H9 (cell line): ENCODE measurements at regions not wholly inside any gene's neighbourhood (a gene's known extent, or its start where the extent isn't known, plus 50 kb on each side); places are given as distances from the start of the nearest gene placed in this dataset.

Experiments
- DNase-seq: peaks from one replicate; pipeline ENCODE4 v3.0.0-alpha.2; 2017
- H2AFZ ChIP-seq: one replicate; pipeline ENCODE4 v1.6.1; 2013; ENCODE audit warnings: mild to moderate bottlenecking, low read length, control low read depth, moderate library complexity
- H2AK5ac ChIP-seq: 2 replicates; pipeline ENCODE4 v1.6.1; 2013; ENCODE audit warnings: low read length, control low read depth, mixed read lengths; ENCODE audit not compliant: insufficient read length
- H2BK120ac ChIP-seq: one replicate; pipeline ENCODE4 v1.6.1; 2013; ENCODE audit warnings: low read depth, mild to moderate bottlenecking, low read length, control low read depth, inconsistent platforms; ENCODE audit not compliant: poor library complexity, severe bottlenecking
- H2BK12ac ChIP-seq: 2 replicates; pipeline ENCODE4 v1.6.1; 2013; ENCODE audit warnings: low read length, control low read depth, mixed read lengths, low read depth; ENCODE audit not compliant: insufficient read length
- H2BK15ac ChIP-seq: 2 replicates; pipeline ENCODE4 v1.6.1; 2013; ENCODE audit warnings: low read depth, low read length, control low read depth
- H2BK20ac ChIP-seq: one replicate; pipeline ENCODE4 v1.6.1; 2013; ENCODE audit warnings: low read depth, mild to moderate bottlenecking, low read length, control low read depth, inconsistent platforms; ENCODE audit not compliant: poor library complexity, severe bottlenecking
- H2BK5ac ChIP-seq: 2 replicates; pipeline ENCODE4 v1.6.1; 2013; ENCODE audit warnings: low read length, control low read depth, mixed read lengths; ENCODE audit not compliant: insufficient read length
- H3K14ac ChIP-seq: 2 replicates; pipeline ENCODE4 v1.6.1; 2013; ENCODE audit warnings: low read length, control low read depth; ENCODE audit not compliant: insufficient read depth
- H3K18ac ChIP-seq: 2 replicates; pipeline ENCODE4 v1.6.1; 2013; ENCODE audit warnings: low read depth, mild to moderate bottlenecking, mixed read lengths, low read length, control low read depth; ENCODE audit not compliant: insufficient read length
- H3K23ac ChIP-seq: 2 replicates; pipeline ENCODE4 v1.6.1; 2013; ENCODE audit warnings: low read length, control low read depth, mixed read lengths, low read depth; ENCODE audit not compliant: insufficient read length
- H3K23me2 ChIP-seq: 2 replicates; pipeline ENCODE4 v1.6.1; 2013; ENCODE audit warnings: low read depth, mild to moderate bottlenecking, mixed read lengths, low read length, control low read depth; ENCODE audit not compliant: insufficient read length, poor library complexity, severe bottlenecking
- H3K27ac ChIP-seq: 2 replicates; pipeline ENCODE4 v1.5.1; 2013; ENCODE audit warnings: low read length, control low read depth, mixed read lengths, low read depth; ENCODE audit not compliant: insufficient read length
- H3K27me3 ChIP-seq: 2 replicates; pipeline ENCODE4 v1.6.1; 2013; ENCODE audit warnings: low read length, control low read depth, inconsistent platforms; ENCODE audit not compliant: insufficient read depth
- H3K4ac ChIP-seq: 2 replicates; pipeline ENCODE4 v1.6.1; 2013; ENCODE audit warnings: low read depth, mild to moderate bottlenecking, control low read depth, inconsistent platforms, low read length, moderate library complexity
- H3K4me1 ChIP-seq: 2 replicates; pipeline ENCODE4 v1.6.1; 2013; ENCODE audit warnings: low read length, control low read depth, inconsistent platforms; ENCODE audit not compliant: insufficient read depth
- H3K4me2 ChIP-seq: 2 replicates; pipeline ENCODE4 v1.6.1; 2013; ENCODE audit warnings: low read length, control low read depth, mixed read lengths; ENCODE audit not compliant: insufficient read length, insufficient read depth
- H3K56ac ChIP-seq: 2 replicates; pipeline ENCODE4 v1.6.1; 2013; ENCODE audit warnings: low read depth, mild to moderate bottlenecking, mixed read lengths, low read length, control low read depth; ENCODE audit not compliant: insufficient read length
- H3K79me1 ChIP-seq: 2 replicates; pipeline ENCODE4 v1.6.1; 2013; ENCODE audit warnings: low read depth, mild to moderate bottlenecking, moderate library complexity, low read length, control low read depth, inconsistent platforms; ENCODE audit not compliant: insufficient read depth, poor library complexity, severe bottlenecking
- H3K79me2 ChIP-seq: 2 replicates; pipeline ENCODE4 v1.6.1; 2013; ENCODE audit warnings: low read length, control low read depth, inconsistent platforms; ENCODE audit not compliant: insufficient read depth
- H3K9ac ChIP-seq: 2 replicates; pipeline ENCODE4 v1.6.1; 2013; ENCODE audit warnings: low read length, control low read depth, mixed read lengths; ENCODE audit not compliant: insufficient read length; ENCODE audit errors: extremely low read depth
- H3K9me3 ChIP-seq: one replicate; pipeline ENCODE4 v1.6.1; 2013; ENCODE audit warnings: low read depth, low read length, inconsistent platforms; ENCODE audit not compliant: control insufficient read depth
- H3T11ph ChIP-seq: one replicate; pipeline ENCODE4 v1.6.1; 2013; ENCODE audit warnings: mild to moderate bottlenecking, low read length, control low read depth, inconsistent platforms
- H4K20me1 ChIP-seq: one replicate; pipeline ENCODE4 v1.6.1; 2013; ENCODE audit not compliant: control insufficient read depth, insufficient read length, insufficient read depth
- H4K5ac ChIP-seq: 2 replicates; pipeline ENCODE4 v1.6.1; 2013; ENCODE audit warnings: low read depth, mild to moderate bottlenecking, mixed read lengths, low read length, control low read depth; ENCODE audit not compliant: insufficient read length
- H4K8ac ChIP-seq: replicated peaks from 2 replicates; pipeline ENCODE4 v1.6.1; 2013; ENCODE audit warnings: low read length, control low read depth, mixed read lengths, low read depth; ENCODE audit not compliant: insufficient read length
- H4K91ac ChIP-seq: 2 replicates; pipeline ENCODE4 v1.6.1; 2013; ENCODE audit warnings: low read depth, mild to moderate bottlenecking, moderate library complexity, mixed read lengths, low read length, control low read depth; ENCODE audit not compliant: insufficient read length
- H3K27ac Mint-ChIP-seq, 3 experiments: 2 replicates in 2 of 3; 3 replicates in 1 of 3; pipeline ENCODE4 v1.8.0; 2020 to 2021; ENCODE audit warnings: mixed read lengths in 3 of 3, mild to moderate bottlenecking in 1 of 3, moderate library complexity in 1 of 3
- H3K27me3 Mint-ChIP-seq: 2 replicates; pipeline ENCODE4 v1.8.0; 2021; ENCODE audit warnings: low read depth, mild to moderate bottlenecking, moderate library complexity, mixed read lengths
- H3K36me3 Mint-ChIP-seq, 3 experiments: 2 replicates in 2 of 3; 3 replicates in 1 of 3; pipeline ENCODE4 v1.8.0; 2020 to 2021; ENCODE audit warnings: low read depth in 3 of 3, mixed read lengths in 3 of 3; ENCODE audit not compliant: insufficient read depth in 1 of 3
- H3K4me1 Mint-ChIP-seq, 2 experiments: 2 replicates each; pipeline ENCODE4 v1.8.0; 2020; ENCODE audit warnings: mixed read lengths in 2 of 2
- H3K4me3 Mint-ChIP-seq, 2 experiments: 2 replicates in 1 of 2; 3 replicates in 1 of 2; pipeline ENCODE4 v1.8.0; 2020 to 2021; ENCODE audit warnings: mild to moderate bottlenecking in 2 of 2, mixed read lengths in 2 of 2, moderate library complexity in 1 of 2
- H3K9me3 Mint-ChIP-seq, 2 experiments: 2 replicates in 1 of 2; 3 replicates in 1 of 2; pipeline ENCODE4 v1.8.0; 2020; ENCODE audit warnings: mild to moderate bottlenecking in 2 of 2, mixed read lengths in 2 of 2, moderate library complexity in 1 of 2
- CTCF ChIP-seq: fragments of 200-600 bp; sonication (generic); conservative IDR thresholded peaks from 3 replicates; pipeline ENCODE4 v1.8.0; 2021; ENCODE audit warnings: antibody characterized with exemption, mild to moderate bottlenecking
- WGBS: extraction: QIAGEN DNeasy Blood & Tissue Kit; methylation state at CpG from one replicate; pipeline ENCODE4 v1.1.7; 2013; ENCODE audit warnings: missing lambda C conversion rate, low lambda C conversion rate, mixed read lengths; ENCODE audit not compliant: insufficient read length; ENCODE audit errors: extremely low coverage; 5-methylcytosine and 5-hydroxymethylcytosine counted together

DNA sequence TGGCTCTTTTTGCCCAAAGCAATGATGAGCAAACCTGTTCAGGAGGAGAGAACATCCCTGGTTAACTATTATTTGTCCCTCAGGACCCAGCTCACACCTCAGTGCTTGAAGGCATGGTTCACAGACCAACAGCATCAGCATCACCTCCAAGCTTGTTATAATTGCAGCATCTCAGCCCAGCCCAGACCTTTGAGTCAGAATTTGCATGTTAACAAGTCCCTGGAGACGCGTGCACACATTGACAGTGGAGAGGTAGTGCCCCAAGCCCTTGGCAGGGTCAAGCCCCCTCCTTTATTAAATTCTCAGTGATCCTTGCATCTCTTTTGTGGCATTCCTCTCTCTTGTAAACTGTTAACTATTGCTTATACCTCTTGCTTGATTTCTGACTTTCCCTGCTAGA lies 488.6 kb downstream of the HAPSTR1 start:
- Histone ChIP-seq H2AFZ (no peak overlapping the region), H2AK5ac (no peak overlapping the region), H2BK12ac (no peak overlapping the region), H3K27me3 (no peaks in the 10 kb centered on the region), H2BK20ac (no peak overlapping the region), H4K5ac (no peak overlapping the region), H3K79me1 (no peaks in the 10 kb centered on the region), H3K23ac (no peak overlapping the region), H2BK15ac (no peak overlapping the region), H2BK120ac (no peak overlapping the region), H3T11ph (no peak overlapping the region), H3K56ac (no peak overlapping the region), H3K9me3 (no peaks in the 10 kb centered on the region), H3K79me2 (no peaks in the 10 kb centered on the region), H4K8ac (no peak overlapping the region), H3K18ac (no peak overlapping the region), H3K4me2 (no peak overlapping the region), H3K27ac (no peak overlapping the region), H3K4me1 (no peaks in the 10 kb centered on the region), H3K9ac (no peak overlapping the region), H4K91ac (no peak overlapping the region), H3K4ac (no peak overlapping the region), H2BK5ac (no peak overlapping the region), H3K14ac (no peak overlapping the region), H4K20me1 (no peaks in the 10 kb centered on the region), H3K23me2 (no peaks in the 10 kb centered on the region)
- no peak overlapping the region for H3K4me3 Mint-ChIP-seq
- H3K27me3 Mint-ChIP-seq = no peaks in the 10 kb centered on the region; the same call in 1 of the 2 replicates
- no peak for TF ChIP-seq CTCF
- no peaks in the 10 kb centered on the region for H3K4me1 Mint-ChIP-seq
- no peak overlapping the region; a peak in 1 of 7 replicates for H3K27ac Mint-ChIP-seq
- DNase-seq = no peak
- no CpG with 5 or more reads among the region's 2 CpGs for WGBS
- H3K36me3 Mint-ChIP-seq = peaks cover 0 to 3% (median 0%) of the 10 kb centered on the region in 3 experiments; a peak in 2 of 7 replicates
- H3K9me3 Mint-ChIP-seq = peaks cover 3% of the 10 kb centered on the region in 2 experiments; a peak in 2 of 5 replicates
